ENCODE measurements at regions not wholly inside any gene's neighbourhood (a gene's known extent, or its start where the extent isn't known, plus 50 kb on each side); places are given as distances from the start of the nearest gene placed in this dataset.

GRCh38 chr10:6305401-6306321, 102.9 kb downstream of the PFKFB3 start:
- Mint-ChIP-seq H3K36me3 (peaks cover 4% of the 10 kb centered on the region), H3K4me3 (no peak overlapping the region), H3K27ac (no peak overlapping the region), H3K9me3 (no peaks in the 10 kb centered on the region), H3K4me1 (peaks cover 4% of the 10 kb centered on the region)
- DNase-seq (ENCODE audit: low spot score in 2 of 2) (no peak), ATAC-seq (no peak)

GRCh38 chr10:6306917-6307316, 104.2 kb downstream of the PFKFB3 start:
- H3K4me1 Mint-ChIP-seq = peaks cover 6% of the 10 kb centered on the region
- DNase-seq (ENCODE audit: low spot score in 2 of 2) = no peak
- no peaks in the 10 kb centered on the region for H3K9me3 Mint-ChIP-seq
- H3K36me3 Mint-ChIP-seq = no peaks in the 10 kb centered on the region
- H3K4me3 Mint-ChIP-seq = no peak overlapping the region
- no peak overlapping the region for H3K27ac Mint-ChIP-seq
- no peak for ATAC-seq

- Mint-ChIP-seq H3K4me3 (no peak overlapping the region), H3K9me3 (no peaks in the 10 kb centered on the region), H3K36me3 (no peaks in the 10 kb centered on the region), H3K4me1 (peaks cover 6% of the 10 kb centered on the region), H3K27ac (no peak overlapping the region)
- no peak for ATAC-seq
- no peak for DNase-seq (ENCODE audit: low spot score in 2 of 2)
Measured at GRCh38 chr10:6309816-6310215, 107.1 kb downstream of the PFKFB3 start.

GRCh38 chr10:6310977-6311376, 108.2 kb downstream of the PFKFB3 start:
- no peaks in the 10 kb centered on the region for H3K36me3 Mint-ChIP-seq
- no peak overlapping the region for H3K27ac Mint-ChIP-seq
- no peak overlapping the region for H3K4me3 Mint-ChIP-seq
- no peak for DNase-seq (ENCODE audit: low spot score in 2 of 2)
- peak; percentile 72 for ATAC-seq
- H3K4me1 Mint-ChIP-seq = peaks cover 6% of the 10 kb centered on the region
- H3K9me3 Mint-ChIP-seq = no peaks in the 10 kb centered on the region

- ATAC-seq (no peak), DNase-seq (ENCODE audit: low spot score in 2 of 2) (no peak)
- no peaks in the 10 kb centered on the region for H3K9me3 Mint-ChIP-seq
- no peak overlapping the region for H3K27ac Mint-ChIP-seq
- peaks cover 6% of the 10 kb centered on the region for H3K4me1 Mint-ChIP-seq
- H3K4me3 Mint-ChIP-seq = no peak overlapping the region
- H3K36me3 Mint-ChIP-seq = no peaks in the 10 kb centered on the region
Measured at GRCh38 chr10:6311700-6312330, 109.1 kb downstream of the PFKFB3 start.

GRCh38 chr10:6312636-6313035, 109.9 kb downstream of the PFKFB3 start:
- H3K4me1 Mint-ChIP-seq = peaks cover 6% of the 10 kb centered on the region
- H3K36me3 Mint-ChIP-seq = no peaks in the 10 kb centered on the region
- ATAC-seq (no peak), DNase-seq (ENCODE audit: low spot score in 2 of 2) (no peak)
- no peaks in the 10 kb centered on the region for H3K9me3 Mint-ChIP-seq
- no peak overlapping the region for H3K4me3 Mint-ChIP-seq
- no peak overlapping the region for H3K27ac Mint-ChIP-seq

- Mint-ChIP-seq H3K27ac (no peak overlapping the region), H3K9me3 (no peaks in the 10 kb centered on the region), H3K4me3 (no peak overlapping the region), H3K4me1 (peaks cover 6% of the 10 kb centered on the region), H3K36me3 (no peaks in the 10 kb centered on the region)
- no peak for DNase-seq (ENCODE audit: low spot score in 2 of 2)
- no peak for ATAC-seq
Measured at GRCh38 chr10:6313111-6313895, 110.6 kb downstream of the PFKFB3 start.

GRCh38 chr10:6314620-6315205, 112.0 kb downstream of the PFKFB3 start:
- DNase-seq (ENCODE audit: low spot score in 2 of 2) (no peak), ATAC-seq (no peak)
- Mint-ChIP-seq H3K9me3 (no peaks in the 10 kb centered on the region), H3K36me3 (no peaks in the 10 kb centered on the region), H3K4me3 (no peak overlapping the region), H3K4me1 (peaks cover 6% of the 10 kb centered on the region), H3K27ac (no peak overlapping the region)

GRCh38 chr10:6319119-6319518, 116.4 kb downstream of the PFKFB3 start:
- DNase-seq (ENCODE audit: low spot score in 2 of 2) (no peak), ATAC-seq (no peak)
- no peaks in the 10 kb centered on the region for H3K4me1 Mint-ChIP-seq
- H3K36me3 Mint-ChIP-seq = no peaks in the 10 kb centered on the region
- H3K27ac Mint-ChIP-seq = no peak overlapping the region
- no peaks in the 10 kb centered on the region for H3K9me3 Mint-ChIP-seq
- H3K4me3 Mint-ChIP-seq = no peak overlapping the region

GRCh38 chr10:6320320-6321010, 117.7 kb downstream of the PFKFB3 start:
- ATAC-seq = no peak
- no peaks in the 10 kb centered on the region for H3K36me3 Mint-ChIP-seq
- no peak overlapping the region for H3K27ac Mint-ChIP-seq

GRCh38 chr10:6321880-6322279, 119.1 kb downstream of the PFKFB3 start:
- Mint-ChIP-seq H3K4me1 (no peaks in the 10 kb centered on the region), H3K4me3 (no peak overlapping the region), H3K27ac (no peak overlapping the region), H3K36me3 (peaks cover 2% of the 10 kb centered on the region), H3K9me3 (no peaks in the 10 kb centered on the region)
- no peak for ATAC-seq
- DNase-seq (ENCODE audit: low spot score in 2 of 2) = no peak

More at GRCh38 chr10:6320320-6321010, 117.7 kb downstream of the PFKFB3 start:
- Mint-ChIP-seq H3K4me1 (no peaks in the 10 kb centered on the region), H3K9me3 (no peaks in the 10 kb centered on the region), H3K4me3 (no peak overlapping the region)
- no peak for DNase-seq (ENCODE audit: low spot score in 2 of 2)

GRCh38 chr10:6322805-6323204, 120.1 kb downstream of the PFKFB3 start:
- no peak overlapping the region for H3K4me3 Mint-ChIP-seq
- no peak for ATAC-seq
- peaks cover 8% of the 10 kb centered on the region for H3K36me3 Mint-ChIP-seq
- no peaks in the 10 kb centered on the region for H3K4me1 Mint-ChIP-seq
- no peaks in the 10 kb centered on the region for H3K9me3 Mint-ChIP-seq
- H3K27ac Mint-ChIP-seq = no peak overlapping the region
- no peak for DNase-seq (ENCODE audit: low spot score in 2 of 2)

GRCh38 chr10:6327961-6328698, 125.4 kb downstream of the PFKFB3 start:
- Mint-ChIP-seq H3K27ac (no peak overlapping the region), H3K4me1 (peaks cover 8% of the 10 kb centered on the region), H3K36me3 (peaks cover 16% of the 10 kb centered on the region), H3K4me3 (no peak overlapping the region), H3K9me3 (no peaks in the 10 kb centered on the region)
- DNase-seq (ENCODE audit: low spot score in 2 of 2) = no peak
- no peak for ATAC-seq

GRCh38 chr10:6328699-6329423, 126.1 kb downstream of the PFKFB3 start:
- peaks cover 16% of the 10 kb centered on the region for H3K36me3 Mint-ChIP-seq
- H3K4me3 Mint-ChIP-seq = no peak overlapping the region
- no peak for ATAC-seq
- peaks cover 8% of the 10 kb centered on the region for H3K4me1 Mint-ChIP-seq
- DNase-seq (ENCODE audit: low spot score in 2 of 2) = no peak
- peaks cover 4% of the 10 kb centered on the region for H3K9me3 Mint-ChIP-seq
- H3K27ac Mint-ChIP-seq = no peak overlapping the region

Data from stimulated activated effector memory CD8-positive, alpha-beta T cell treated with anti-CD3 and anti-CD28 coated beads, Interleukin-12 subunit alpha, Interleukin-12 subunit beta, amount 100 ng/mL, for 72 hours (primary cell).